GM18498 (cell line): ENCODE measurements at regions not wholly inside any gene's neighbourhood (a gene's known extent, or its start where the extent isn't known, plus 50 kb on each side); places are given as distances from the start of the nearest gene placed in this dataset.

Experiments used
- ATAC-seq: cut with Tn5 transposase; IDR thresholded peaks from one replicate; pipeline ENCODE4 v1.9.1; 2021; ENCODE audit warnings: mild to moderate bottlenecking, moderate library complexity; ENCODE audit not compliant: unreplicated experiment

DNA sequence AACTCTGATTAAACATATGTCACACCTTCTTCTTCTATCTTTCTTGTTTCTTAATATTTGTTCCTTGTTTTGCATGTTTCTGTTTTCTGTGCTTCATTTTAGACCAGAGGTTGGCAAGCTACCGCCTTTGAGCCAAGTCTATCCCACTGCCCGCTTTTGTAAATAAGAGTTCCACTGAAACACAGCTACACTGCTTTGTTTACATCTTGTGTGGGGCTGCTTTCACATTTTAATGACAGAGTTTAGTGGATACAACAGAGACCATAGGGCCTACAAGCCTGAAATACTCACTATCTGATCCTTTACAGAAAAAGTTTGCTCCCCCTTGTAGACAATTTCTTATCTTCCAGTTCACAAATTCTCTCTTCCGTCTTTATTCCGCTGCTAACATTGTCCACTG, 109.4 kb upstream of the SPACA1 start:
- no peak for ATAC-seq

GRCh38 chr6:87936065-87936464, 111.6 kb upstream of the SPACA1 start:
- no peak for ATAC-seq

DNA sequence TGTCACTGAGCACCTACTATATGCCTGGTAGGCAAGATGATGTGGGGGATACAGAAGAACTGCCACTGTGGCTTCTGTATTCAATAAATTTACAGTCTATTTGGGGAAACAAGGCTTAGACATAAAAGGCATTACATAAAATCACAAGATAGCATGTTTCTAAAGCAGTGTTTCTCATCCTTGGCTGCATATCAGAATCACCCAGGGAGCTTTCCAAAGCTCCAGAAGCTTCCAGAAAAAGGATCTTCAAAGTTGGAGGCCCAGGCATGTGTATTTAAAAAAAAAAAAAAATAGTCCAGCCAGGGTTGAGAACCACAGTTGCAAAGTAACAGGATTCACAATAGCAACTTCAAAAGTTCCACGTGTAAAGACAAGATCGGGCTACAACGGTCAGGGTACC, 112.4 kb upstream of the SPACA1 start:
- ATAC-seq = no peak

GRCh38 chr6:87932361-87932760, 115.3 kb upstream of the SPACA1 start:
- ATAC-seq = no peak

- ATAC-seq = peak; percentile 64
Measured at GRCh38 chr6:87929843-87930288, 117.8 kb upstream of the SPACA1 start.

GRCh38 chr6:87926687-87927086, 121.0 kb upstream of the SPACA1 start:
- no peak for ATAC-seq

- no peak for ATAC-seq
Measured at GRCh38 chr6:87926072-87926471, 121.6 kb upstream of the SPACA1 start.

DNA sequence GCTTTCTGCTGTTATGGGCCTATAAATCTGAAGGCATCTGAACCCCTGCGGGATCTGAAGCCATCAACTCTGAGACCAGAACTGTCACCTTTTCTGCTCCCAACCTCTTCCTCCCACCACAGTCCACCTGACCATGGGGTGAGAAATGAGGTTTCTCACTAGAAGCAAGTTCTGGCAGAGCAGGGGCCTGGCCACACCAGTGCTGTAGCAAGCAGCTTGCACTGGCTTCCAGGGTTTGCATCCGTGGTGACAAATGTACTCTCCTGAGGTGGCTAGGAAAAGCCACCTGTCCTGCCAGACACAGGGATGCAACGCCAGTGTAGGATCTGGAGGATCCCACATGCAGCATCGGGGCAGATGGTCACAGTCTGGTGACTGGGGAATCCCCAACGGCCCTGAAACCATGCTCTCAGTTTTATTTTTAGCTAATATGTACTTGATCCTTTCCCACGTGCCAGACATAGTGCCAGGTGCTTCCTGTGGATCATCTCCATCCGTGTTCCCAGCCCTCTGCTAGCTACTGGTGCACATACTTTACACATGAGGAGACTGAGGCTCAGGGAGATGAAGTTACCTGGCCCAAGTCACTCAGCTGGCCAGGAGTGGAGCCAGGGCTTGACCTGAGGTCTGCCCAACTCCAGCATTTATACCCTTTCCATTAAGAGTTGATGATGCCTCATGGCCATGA, 122.1 kb upstream of the SPACA1 start:
- peak; percentile 57 for ATAC-seq

DNA sequence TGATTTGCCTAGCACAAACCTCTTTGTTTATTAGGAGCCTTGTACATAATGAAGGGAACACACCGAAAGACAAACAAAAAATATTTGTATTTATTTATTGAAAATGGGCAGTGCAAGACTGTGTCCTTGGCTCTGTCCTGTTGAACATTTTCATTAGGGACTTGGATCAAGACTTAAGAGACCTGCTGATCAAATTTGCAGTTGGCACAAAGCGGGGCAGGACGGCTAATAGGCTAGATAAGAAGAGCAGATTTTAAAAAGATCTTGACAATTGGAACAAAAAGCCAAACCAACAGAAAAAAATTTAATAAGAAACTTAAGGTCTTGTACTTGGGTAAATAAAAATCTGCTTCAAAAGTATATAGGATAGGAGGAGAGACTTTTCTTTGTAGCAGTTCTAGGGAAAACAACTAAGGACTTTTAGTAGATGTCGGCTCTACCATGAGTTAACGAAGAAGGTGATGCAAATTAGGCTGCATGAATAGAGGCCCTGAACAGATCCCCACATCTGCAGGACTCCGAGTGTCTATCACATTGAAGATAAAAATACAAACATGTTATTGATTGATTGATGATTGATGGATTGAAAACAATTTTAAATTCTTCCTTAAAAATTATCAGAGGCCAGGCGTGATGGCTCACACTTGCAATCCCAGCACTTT, 124.1 kb upstream of the SPACA1 start:
- no peak for ATAC-seq

DNA sequence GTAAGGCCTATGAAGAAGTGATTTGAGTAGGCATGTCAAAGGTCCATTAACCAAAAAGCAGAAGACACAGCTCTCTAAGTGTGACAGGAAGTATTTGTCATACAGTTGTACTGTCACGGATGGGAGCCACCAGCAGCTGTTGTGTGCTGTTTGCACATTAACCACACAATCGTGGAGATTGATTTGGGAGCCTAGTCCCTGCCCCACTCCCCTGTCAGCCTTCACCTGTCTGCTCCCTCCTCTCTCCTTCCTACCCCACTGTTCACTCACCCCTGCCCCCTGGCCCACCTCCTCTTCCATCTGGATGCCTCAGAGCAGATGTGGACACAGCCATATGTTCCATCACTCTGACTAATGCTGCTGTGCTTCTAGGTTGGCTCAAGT, 124.7 kb upstream of the SPACA1 start:
- peak; percentile 72 for ATAC-seq

GRCh38 chr6:87922196-87922946, 125.3 kb upstream of the SPACA1 start:
- ATAC-seq = peak; percentile 19

DNA sequence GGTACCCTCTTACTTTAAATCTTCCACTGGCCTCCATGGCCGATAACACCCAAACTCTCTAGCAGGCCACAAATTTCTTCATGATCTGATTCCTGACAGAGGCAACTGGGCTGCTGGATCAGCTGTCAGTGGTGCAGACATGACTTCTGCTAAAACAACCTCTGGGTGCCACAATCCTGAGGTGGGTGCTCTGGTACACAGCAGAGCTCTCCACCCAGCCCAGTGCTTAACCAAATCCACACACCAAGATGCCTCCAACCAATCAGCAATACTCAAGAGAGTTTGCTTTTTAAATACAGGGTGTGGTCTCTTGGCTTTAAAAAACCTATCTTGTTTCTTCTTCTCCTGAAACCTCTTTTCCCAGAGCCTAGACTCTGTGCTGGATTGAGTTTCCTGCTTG, 126.6 kb upstream of the SPACA1 start:
- ATAC-seq = no peak

DNA sequence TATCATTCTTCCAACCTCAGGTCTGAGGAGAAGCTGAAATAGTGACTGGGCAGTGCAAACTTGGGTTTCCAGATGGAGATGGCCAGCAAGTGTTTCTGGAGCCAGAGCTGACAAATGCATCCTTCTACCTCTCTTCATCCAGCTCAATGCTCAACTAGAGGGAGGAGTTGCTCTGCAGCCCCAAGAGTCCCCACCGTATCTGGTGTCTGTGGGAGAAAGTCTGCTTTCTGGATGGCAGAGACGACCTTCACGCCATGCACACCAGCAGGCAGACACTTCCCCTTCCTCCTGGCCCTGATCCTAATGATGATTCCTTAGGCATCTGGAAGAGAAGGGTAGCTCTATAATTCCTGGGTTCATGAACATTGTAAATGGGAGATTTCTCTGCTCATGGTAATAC, 127.4 kb upstream of the SPACA1 start:
- ATAC-seq = no peak

DNA sequence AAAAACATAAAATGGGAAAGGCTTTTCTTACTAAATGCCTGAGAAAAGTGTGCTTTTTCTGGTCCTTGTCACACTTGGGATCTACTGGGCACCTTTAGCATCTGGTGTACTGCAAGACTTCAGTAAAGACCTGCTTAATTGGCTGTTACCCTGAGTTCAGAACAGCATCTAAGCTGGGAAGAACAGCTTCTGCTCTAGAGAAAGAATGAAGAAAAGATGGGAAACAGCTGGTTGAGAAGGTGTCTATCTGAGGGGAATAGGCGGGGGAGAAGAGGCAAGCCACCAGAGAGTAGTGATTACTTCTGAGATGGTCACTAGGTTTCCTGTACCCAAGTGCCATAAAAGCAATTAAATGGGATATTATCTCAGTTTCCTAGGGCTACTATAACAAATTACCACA, 128.2 kb upstream of the SPACA1 start:
- ATAC-seq = no peak

DNA sequence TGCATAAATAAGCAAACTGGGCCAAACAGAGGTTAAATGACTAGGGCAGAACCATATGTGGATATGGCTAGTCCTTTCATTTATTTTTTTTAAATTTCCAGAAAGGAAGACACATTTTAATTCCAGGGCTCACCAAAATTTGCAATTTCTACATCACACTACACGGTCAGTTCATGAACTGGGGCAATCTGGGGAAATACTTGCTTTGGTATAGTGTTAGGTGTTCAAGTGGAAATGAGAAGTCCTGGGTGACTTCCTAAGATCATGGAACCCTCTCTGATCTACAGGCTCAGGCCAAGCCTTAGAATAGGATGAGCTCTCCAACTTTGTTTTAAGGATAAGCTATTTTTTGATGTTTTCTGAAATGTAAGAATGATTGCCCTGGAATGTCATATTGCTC, 128.6 kb upstream of the SPACA1 start:
- no peak for ATAC-seq

- no peak for ATAC-seq
Measured at GRCh38 chr6:87918461-87918941, 129.1 kb upstream of the SPACA1 start.

- no peak for ATAC-seq
Measured at GRCh38 chr6:87917886-87918285, 129.8 kb upstream of the SPACA1 start.

GRCh38 chr6:87916446-87916845, 131.2 kb upstream of the SPACA1 start:
- ATAC-seq = no peak

DNA sequence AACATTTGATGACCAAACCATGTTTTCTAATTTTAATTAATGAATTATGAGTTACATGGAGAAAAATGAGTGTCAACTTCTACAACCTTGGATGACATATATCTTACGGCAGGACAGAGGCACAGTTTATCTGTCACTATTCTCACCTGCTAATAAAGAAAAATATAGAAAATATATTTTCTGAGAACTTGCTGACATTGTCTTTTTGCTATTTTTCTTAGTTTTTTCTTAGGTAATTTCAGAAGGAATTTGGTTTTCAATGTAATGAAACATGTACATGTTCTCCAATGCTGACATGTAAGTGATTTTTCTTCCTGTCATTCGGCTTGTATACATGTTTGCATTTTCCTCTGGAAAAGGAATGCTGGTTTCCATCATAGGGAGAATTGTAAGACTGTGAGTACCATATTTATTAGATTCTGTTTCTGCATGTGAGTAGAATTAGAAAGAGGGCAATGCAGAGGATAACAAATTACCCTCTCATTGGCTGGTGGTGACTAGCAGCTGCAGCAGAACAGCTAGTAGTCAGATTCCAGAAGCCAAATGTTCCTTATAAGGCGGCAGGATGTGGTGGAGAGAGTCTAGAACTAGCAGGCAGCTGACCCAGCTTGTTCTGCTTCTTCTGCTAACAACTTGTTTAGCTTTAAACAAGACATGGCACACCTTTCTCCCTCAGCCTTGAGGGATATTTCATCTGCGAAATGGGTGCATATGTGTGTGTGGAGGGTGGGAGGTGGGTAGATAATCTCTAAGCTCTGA, 132.8 kb upstream of the SPACA1 start:
- peak; percentile 66 for ATAC-seq

GRCh38 chr6:87913974-87914373, 133.7 kb upstream of the SPACA1 start:
- no peak for ATAC-seq

DNA sequence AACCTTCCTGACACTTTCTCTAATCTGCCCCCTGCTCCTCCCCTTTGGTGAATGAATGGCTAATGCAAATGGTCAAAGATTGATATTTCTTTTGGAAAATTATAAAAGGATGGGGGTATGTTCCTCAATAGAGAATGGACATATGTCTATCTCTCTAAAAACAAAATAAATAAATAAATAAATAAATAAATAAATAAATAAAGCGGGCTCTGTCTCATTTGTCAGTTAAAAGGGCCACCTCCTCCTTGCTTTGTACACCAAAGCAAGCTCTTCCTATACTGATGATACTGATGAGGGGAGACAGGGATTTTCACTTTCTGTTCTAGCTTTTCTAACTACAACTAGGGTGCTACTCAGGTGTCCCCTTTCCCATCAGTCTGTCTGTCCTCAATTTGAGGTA, 135.5 kb upstream of the SPACA1 start:
- no peak for ATAC-seq
